GM10266 (cell line): ENCODE measurements at regions not wholly inside any gene's neighbourhood (a gene's known extent, or its start where the extent isn't known, plus 50 kb on each side); places are given as distances from the start of the nearest gene placed in this dataset.

Experiments used
- DNase-seq: peaks from one replicate; pipeline ENCODE4 v3.0.0; 2012; ENCODE audit errors: extremely low spot score
- CTCF ChIP-seq: IDR thresholded peaks from 2 replicates; pipeline ENCODE4 v1.5.1; 2012; ENCODE audit warnings: mild to moderate bottlenecking, low read depth; ENCODE audit not compliant: control insufficient read depth, insufficient read depth; ENCODE audit errors: missing control alignments

DNA sequence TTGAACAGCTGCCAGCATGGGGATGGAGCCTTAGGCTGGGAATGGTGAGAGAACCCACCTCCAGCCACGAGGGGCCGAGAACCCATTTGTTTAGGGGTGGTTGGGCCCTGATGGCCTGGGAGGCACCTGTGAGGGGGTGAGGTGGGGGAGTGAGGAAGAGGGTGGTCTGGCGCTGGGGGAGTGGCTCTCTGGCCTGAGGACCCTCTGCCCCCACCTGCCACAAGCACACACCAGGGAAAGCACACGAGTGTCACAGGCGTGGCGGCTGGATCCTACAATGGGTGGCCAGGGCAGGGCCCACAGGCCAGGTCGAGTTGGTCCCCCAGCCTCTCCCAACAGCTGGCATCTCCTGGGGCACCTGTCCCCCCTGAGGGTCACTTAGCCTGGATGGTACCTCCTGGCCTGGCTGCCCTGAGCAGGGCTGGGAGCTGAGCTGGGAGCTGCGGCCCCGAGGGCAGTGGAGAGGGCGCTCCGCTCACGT is 340.5 kb downstream of the TMEM121 start:
- DNase-seq = no peak
- no peak for TF ChIP-seq CTCF

DNA sequence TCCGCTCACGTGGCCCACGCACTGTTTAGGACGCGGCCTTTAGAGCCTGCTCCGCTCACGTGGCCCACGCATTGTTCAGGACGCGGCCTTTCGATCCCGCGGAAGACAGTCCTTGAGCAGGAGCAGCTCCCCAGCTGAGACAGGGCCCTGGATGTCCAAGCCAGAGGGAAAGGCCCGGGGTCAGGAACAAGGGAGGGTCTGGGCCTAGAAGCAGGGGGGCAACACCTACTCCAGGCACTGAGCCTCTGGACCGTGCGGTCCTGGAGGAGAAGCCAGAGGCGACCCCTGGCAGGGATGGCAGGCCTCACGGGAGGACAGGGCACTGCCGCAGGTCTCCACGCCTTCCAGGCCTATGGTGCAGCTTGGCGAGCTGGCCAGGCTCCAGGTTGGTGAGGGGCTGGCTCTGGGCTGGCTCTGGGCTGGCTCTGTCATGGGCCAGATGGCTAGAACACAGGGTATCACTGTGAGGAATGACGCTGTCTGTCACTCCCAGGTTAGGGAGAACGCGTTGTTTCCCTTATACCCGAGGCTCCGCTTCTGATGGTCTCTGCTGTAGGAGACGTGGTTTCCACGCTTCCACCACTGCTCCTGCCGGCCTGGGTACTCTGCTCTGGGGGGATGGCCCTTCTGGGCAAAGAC is 341.7 kb downstream of the TMEM121 start:
- DNase-seq = no peak
- TF ChIP-seq CTCF = no peak

- no peak for TF ChIP-seq CTCF
- no peak for DNase-seq
Observed at GRCh38 chr14:105871590-105871989, 345.2 kb downstream of the TMEM121 start.

- no peak for DNase-seq
- no peak for TF ChIP-seq CTCF
Observed at GRCh38 chr14:105873870-105874512, 347.6 kb downstream of the TMEM121 start.

GRCh38 chr14:105876158-105876557 is 349.8 kb downstream of the TMEM121 start:
- DNase-seq = no peak
- no peak for TF ChIP-seq CTCF

GRCh38 chr14:105876829-105877228 is 350.4 kb downstream of the TMEM121 start:
- TF ChIP-seq CTCF = no peak
- no peak for DNase-seq

DNA sequence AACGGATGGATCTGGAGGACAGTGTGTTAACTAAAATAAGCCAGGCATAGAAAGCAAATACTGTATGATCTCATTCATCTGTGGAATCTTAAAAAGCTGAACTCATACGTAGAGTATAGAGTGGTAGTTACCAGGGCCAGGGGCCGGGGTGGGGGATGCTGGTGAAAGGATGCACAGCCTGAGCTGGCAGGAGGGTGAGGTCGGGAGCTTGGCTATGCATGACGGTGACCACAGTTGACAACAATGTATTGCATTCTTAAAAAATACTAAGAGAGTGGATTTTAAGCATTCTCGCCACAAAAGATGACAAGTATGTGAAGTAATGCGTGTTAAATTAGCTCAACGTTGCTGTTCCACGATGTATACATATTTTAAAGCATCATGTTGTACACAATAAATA is 351.3 kb downstream of the TMEM121 start:
- no peak for TF ChIP-seq CTCF
- no peak for DNase-seq
